ENCODE measurements at regions not wholly inside any gene's neighbourhood (a gene's known extent, or its start where the extent isn't known, plus 50 kb on each side); places are given as distances from the start of the nearest gene placed in this dataset.

GRCh38 chr5:125343015-125343414, 596.6 kb upstream of the ZNF608 start:
- no peak for DNase-seq

DNA sequence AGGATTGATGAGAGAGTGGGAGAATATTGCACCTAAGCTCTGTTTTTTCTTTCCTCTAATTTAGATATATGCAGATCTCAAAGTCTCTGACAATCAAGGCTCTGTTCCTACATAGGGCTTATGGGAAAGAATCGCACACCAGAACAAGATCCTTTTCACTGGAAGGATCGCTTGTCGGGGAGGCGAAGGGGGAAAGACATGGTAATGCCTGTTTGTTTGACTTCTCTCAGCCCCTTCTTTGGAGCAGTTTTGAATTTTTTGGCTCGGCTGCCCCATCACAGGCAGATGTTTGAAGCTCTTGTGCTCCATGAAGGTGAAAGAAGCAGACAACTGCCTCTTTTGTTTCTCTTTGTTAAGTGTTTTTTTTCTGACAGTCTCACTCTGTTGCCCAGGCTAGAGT, 599.9 kb upstream of the ZNF608 start:
- no peak for DNase-seq

GRCh38 chr5:125348221-125348692, 601.8 kb upstream of the ZNF608 start:
- no peak for DNase-seq

DNA sequence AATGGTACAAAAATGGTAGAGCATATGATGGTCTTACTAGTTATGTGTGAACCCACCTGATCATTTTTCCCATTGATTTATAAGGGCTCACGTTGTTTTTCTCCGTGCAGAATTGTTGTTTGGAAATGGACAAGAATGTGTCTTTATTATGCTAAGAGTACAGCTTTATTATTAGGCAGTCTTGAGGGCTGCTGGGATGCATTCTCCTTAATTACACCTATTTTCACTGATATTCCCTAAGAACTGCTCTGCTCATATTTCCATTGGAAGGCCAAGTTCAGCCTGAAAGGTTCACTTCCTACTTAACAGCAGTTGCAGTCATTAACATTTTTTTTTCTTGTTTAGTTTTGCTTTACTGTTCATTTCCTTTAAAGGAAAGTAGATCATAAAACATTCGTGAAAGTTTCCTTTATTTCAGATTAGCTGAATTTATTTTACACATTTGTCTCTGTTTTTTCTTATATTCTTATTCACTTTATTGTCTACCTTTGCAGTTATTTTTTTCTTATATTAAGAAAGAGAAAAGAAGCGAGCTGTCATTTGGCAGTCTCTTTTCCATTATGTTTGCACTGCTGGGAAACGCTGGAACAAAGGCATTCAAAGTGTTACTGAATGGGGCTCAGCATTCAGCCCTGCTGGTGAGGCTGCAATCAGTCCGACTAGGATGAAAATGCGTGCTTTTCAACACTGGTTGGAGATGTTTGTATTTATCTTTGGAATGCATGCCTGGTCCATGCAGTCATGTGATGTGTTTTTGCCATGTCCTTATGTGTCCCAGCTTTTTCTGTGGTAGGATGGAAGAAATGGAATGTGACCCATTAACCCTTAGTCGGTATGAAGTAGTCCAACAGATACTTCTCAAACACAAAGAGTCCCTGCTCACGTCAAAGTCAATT, 602.7 kb upstream of the ZNF608 start:
- DNase-seq, result peak; percentile 49

- DNase-seq, result no peak
Observed at GRCh38 chr5:125357660-125358059, 611.2 kb upstream of the ZNF608 start.

- no peak for DNase-seq
Observed at GRCh38 chr5:125365747-125366146, 619.3 kb upstream of the ZNF608 start.

GRCh38 chr5:125367702-125368101, 621.3 kb upstream of the ZNF608 start:
- DNase-seq, result no peak

- no peak for DNase-seq
Observed at GRCh38 chr5:125370461-125371205, 624.2 kb upstream of the ZNF608 start.

- DNase-seq, result peak; percentile 82
Observed at GRCh38 chr5:125372694-125373631, 626.5 kb upstream of the ZNF608 start.

DNA sequence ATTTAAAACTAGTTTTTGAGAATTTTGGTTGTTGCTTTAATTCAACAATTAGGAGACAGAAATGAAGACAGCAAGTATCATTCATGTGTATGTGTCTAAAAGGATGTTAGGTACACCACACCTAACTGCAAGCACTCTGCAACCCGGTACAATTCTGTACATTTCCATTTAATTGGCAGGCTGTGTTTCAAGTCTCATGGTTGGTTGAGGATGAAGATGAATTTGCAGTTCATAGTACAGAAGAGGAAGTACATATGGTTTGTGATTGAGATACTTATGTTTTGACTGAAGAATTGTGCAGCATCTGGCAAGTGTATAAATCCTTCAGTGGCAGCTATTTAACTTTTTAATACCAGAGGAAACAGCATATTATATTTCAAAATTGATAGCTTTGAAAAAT, 628.7 kb upstream of the ZNF608 start:
- DNase-seq, result no peak

DNA sequence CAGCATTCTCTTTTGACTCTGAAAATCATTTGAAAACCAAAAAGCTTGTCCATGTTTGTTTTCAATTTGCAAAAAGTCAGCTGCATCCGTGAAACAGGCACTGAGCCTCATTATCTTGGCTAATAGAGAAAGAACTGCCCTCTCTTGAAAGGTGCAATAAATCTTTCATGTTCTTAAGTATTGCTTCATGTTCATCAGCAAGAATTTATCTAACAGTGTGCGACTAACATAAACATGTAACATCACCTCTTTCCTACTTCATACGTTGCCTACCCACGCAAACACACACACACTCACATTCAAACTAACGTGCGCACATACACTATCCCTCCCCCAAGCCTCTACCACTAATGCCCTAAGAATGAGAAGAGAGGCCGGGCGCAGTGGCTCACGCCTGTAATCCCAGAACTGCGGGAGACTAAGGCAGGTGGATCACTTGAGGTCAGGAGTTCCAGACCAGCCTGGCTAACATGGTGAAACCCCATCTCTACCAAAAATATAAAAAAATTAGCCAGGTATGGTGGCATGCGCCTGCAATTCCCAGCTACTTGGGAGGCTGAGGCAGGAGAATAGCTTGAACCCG, 629.7 kb upstream of the ZNF608 start:
- DNase-seq, result no peak

DNA sequence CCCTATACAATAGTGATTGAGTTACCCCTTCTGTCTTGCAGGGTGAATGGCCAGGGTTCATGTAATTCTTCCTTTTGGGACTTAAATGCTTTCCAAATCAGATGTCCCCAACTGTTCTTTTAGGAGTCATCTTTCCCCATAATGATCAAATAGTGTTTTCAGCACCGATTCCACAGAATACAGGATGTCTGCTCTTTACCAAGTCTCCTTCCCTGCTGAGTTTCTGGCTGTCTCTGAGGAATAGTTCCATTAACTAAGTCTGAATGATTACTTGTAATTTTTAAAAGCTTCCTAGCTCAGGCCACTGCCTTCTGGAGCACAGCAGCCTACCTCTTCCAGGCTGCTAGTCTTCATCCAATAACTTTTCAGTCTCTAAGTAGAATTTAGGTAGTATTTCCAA, 630.7 kb upstream of the ZNF608 start:
- DNase-seq, result no peak

GRCh38 chr5:125381290-125381689, 634.9 kb upstream of the ZNF608 start:
- DNase-seq, result no peak

- DNase-seq, result no peak
Observed at GRCh38 chr5:125384071-125384470, 637.6 kb upstream of the ZNF608 start.

DNA sequence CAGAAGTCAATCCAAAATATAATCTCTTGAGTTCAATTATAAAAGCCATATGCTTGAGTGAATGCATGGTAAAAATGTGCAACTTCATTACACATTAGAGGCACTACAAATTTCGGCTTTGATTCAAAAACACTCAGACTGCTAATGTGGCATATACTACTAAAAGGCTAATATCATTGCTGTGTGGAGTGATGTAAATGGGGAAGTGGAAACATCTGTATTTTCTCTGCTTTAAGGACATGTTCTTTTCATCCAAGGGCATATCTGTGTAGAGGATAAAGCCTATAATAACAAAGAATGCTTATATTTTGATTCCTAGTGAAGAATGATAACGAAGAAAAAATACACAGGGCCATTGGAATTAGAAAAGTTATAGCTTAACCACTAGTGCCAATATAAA, 643.9 kb upstream of the ZNF608 start:
- DNase-seq, result no peak

- no peak for DNase-seq
Observed at GRCh38 chr5:125393221-125393815, 646.9 kb upstream of the ZNF608 start.

- DNase-seq, result no peak
Observed at GRCh38 chr5:125394661-125395280, 648.3 kb upstream of the ZNF608 start.

- no peak for DNase-seq
Observed at GRCh38 chr5:125396462-125396861, 650.0 kb upstream of the ZNF608 start.

DNA sequence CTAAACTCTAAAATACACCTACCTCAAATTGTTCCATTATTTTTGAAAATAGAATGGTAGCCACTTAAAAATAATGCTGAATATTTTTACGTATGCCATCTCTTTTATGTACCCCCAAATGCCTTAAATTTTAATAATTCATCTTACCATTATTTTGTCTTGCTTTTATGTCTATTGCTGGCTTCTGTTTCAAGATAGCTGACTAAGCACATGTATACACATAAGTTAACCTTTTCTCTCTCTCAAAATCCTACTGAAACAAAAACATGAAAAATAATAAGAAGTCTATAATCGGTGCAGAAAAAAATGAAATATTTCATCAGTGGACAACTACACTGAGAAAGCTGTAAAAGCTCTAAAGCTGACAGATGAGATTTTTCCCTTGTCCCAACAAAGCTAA, 652.0 kb upstream of the ZNF608 start:
- DNase-seq, result no peak

DNA sequence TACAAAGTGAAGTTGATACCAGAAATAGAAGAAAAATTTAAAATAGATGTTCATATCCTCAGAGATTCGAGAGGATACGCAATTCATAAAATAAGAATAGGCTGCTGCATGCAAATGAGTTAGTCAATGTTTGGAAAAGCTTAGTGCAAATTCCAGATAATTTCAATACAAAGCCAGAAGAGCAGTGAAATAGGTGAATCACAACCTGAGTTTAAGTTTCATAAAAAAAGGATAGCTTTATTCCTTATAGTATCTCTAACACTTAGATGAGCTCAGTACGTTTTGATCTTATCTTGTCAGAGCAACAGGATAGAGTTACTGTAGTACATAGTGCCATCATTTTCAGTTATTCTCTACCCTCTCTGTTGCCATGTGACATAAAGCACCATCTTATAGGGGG, 653.4 kb upstream of the ZNF608 start:
- DNase-seq, result no peak
